CD14-positive monocyte (primary cell): ENCODE measurements at regions not wholly inside any gene's neighbourhood (a gene's known extent, or its start where the extent isn't known, plus 50 kb on each side); places are given as distances from the start of the nearest gene placed in this dataset.

ENCODE experiments used
- DNase-seq, 3 donors: peaks; one replicate each; pipeline ENCODE4 v3.0.0-alpha.2; 2011 to 2022
- H2AFZ ChIP-seq: 2 replicates; pipeline ENCODE4 v1.6.0; 2012; ENCODE audit warnings: mild to moderate bottlenecking, low read depth, low read length, inconsistent platforms; ENCODE audit not compliant: insufficient read depth, poor library complexity, severe bottlenecking
- H3K27ac ChIP-seq, 2 donors: 1 replicate in 1 of 2; 2 replicates in 1 of 2; pipeline ENCODE4 v1.5.1; 2012 to 2013; ENCODE audit warnings: low read length in 2 of 2, control low read depth in 1 of 2, inconsistent platforms in 1 of 2, low read depth in 1 of 2, mild to moderate bottlenecking in 1 of 2
- H3K27me3 ChIP-seq, 2 donors: one replicate each; pipeline versions ENCODE4 v1.6.0 to v1.6.1; 2011 to 2013; ENCODE audit warnings: low read length in 2 of 2; ENCODE audit not compliant: control insufficient read depth in 2 of 2, insufficient read depth in 2 of 2
- H3K36me3 ChIP-seq, 2 donors: replicated peaks in 1 of 2; 1 replicate in 1 of 2; 2 replicates in 1 of 2; pipeline versions ENCODE4 v1.5.1 to v1.6.1; 2012 to 2013; ENCODE audit warnings: low read length in 2 of 2, control low read depth in 1 of 2, inconsistent platforms in 1 of 2, mild to moderate bottlenecking in 1 of 2; ENCODE audit not compliant: insufficient read depth in 2 of 2, control insufficient read depth in 1 of 2
- H3K4me1 ChIP-seq, 2 donors: 1 replicate in 1 of 2; 2 replicates in 1 of 2; pipeline versions ENCODE4 v1.5.1 to v1.6.1; 2012 to 2013; ENCODE audit warnings: low read length in 2 of 2, control low read depth in 1 of 2, inconsistent platforms in 1 of 2, mild to moderate bottlenecking in 1 of 2, moderate library complexity in 1 of 2; ENCODE audit not compliant: insufficient read depth in 2 of 2, control insufficient read depth in 1 of 2
- H3K4me2 ChIP-seq: replicated peaks from 2 replicates; pipeline ENCODE3; 2012; ENCODE audit warnings: low read length, moderate library complexity, mild to moderate bottlenecking; ENCODE audit not compliant: poor library complexity, severe bottlenecking; ENCODE audit errors: extremely low read depth
- H3K4me3 ChIP-seq, 3 experiments: fragments of 200-600 bp in 1 of 3; sonication (generic) in 1 of 3; replicated peaks in 1 of 3; 1 replicate in 2 of 3; 2 replicates in 1 of 3; pipeline ENCODE4 v1.5.1; 2011 to 2013; ENCODE audit warnings: low read length in 3 of 3, mild to moderate bottlenecking in 3 of 3, control low read depth in 2 of 3, low read depth in 2 of 3, inconsistent platforms in 1 of 3, moderate library complexity in 1 of 3
- H3K79me2 ChIP-seq: 2 replicates; pipeline ENCODE4 v1.6.0; 2012; ENCODE audit warnings: mild to moderate bottlenecking, control low read depth, inconsistent platforms, low read length, moderate library complexity; ENCODE audit not compliant: insufficient read depth
- H3K9ac ChIP-seq: 2 replicates; pipeline ENCODE4 v1.6.0; 2017; ENCODE audit warnings: low read length, mild to moderate bottlenecking; ENCODE audit not compliant: insufficient read depth, poor library complexity, severe bottlenecking
- H3K9me3 ChIP-seq, 2 donors: replicated peaks in 1 of 2; 1 replicate in 1 of 2; 2 replicates in 1 of 2; pipeline versions ENCODE4 v1.5.1 to v1.6.1; 2012 to 2013; ENCODE audit warnings: low read length in 2 of 2, control low read depth in 1 of 2; ENCODE audit not compliant: control insufficient read depth in 1 of 2, insufficient read depth in 1 of 2
- H4K20me1 ChIP-seq: 2 replicates; pipeline ENCODE4 v1.6.0; 2012; ENCODE audit warnings: mild to moderate bottlenecking, low read length, control low read depth, moderate library complexity; ENCODE audit not compliant: insufficient read depth
- H3K27ac Mint-ChIP-seq, 7 donors: one replicate each; pipeline ENCODE4 v1.8.0; 2020; ENCODE audit warnings: mild to moderate bottlenecking in 7 of 7, mixed read lengths in 7 of 7, moderate library complexity in 6 of 7, inconsistent platforms in 2 of 7
- H3K27me3 Mint-ChIP-seq, 3 donors: one replicate each; pipeline ENCODE4 v1.8.0; 2021 to 2022; ENCODE audit warnings: low read depth in 3 of 3, mild to moderate bottlenecking in 3 of 3, mixed read lengths in 3 of 3, moderate library complexity in 3 of 3, inconsistent platforms in 1 of 3
- H3K36me3 Mint-ChIP-seq, 2 donors: one replicate each; pipeline ENCODE4 v1.8.0; 2020; ENCODE audit warnings: mixed read lengths in 2 of 2, inconsistent platforms in 1 of 2, mild to moderate bottlenecking in 1 of 2
- H3K4me1 Mint-ChIP-seq: one replicate; pipeline ENCODE4 v1.8.0; 2020; ENCODE audit warnings: mild to moderate bottlenecking, mixed read lengths
- H3K4me3 Mint-ChIP-seq, 2 donors: one replicate each; pipeline ENCODE4 v1.8.0; 2020; ENCODE audit warnings: mild to moderate bottlenecking in 2 of 2, mixed read lengths in 2 of 2, moderate library complexity in 1 of 2
- H3K9me3 Mint-ChIP-seq, 7 donors: one replicate each; pipeline ENCODE4 v1.8.0; 2020 to 2022; ENCODE audit warnings: mixed read lengths in 7 of 7, mild to moderate bottlenecking in 6 of 7, moderate library complexity in 6 of 7, inconsistent platforms in 2 of 7
- CTCF ChIP-seq: fragments of 200-600 bp; IDR thresholded peaks from one replicate; pipeline ENCODE4 v1.8.0; 2022; ENCODE audit warnings: antibody characterized with exemption, mild to moderate bottlenecking
- WGBS: methylation state at CpG from one replicate; pipeline ENCODE4 v1.1.5; 2013; ENCODE audit warnings: missing lambda C conversion rate; ENCODE audit not compliant: insufficient coverage; 5-methylcytosine and 5-hydroxymethylcytosine counted together
- intact Hi-C, 2 donors: fragments of 100-400 bp; cut with micrococcal nuclease; formaldehyde crosslinking; loops; one replicate each; pipeline versions ENCODE4 v1.15.0 to v1.15.1; 2023

- TF ChIP-seq CTCF: no peak
- no CpG with 5 or more reads among the region's 3 CpGs for WGBS
- intact Hi-C loops: no loop called here
- Mint-ChIP-seq H3K9me3 (peaks cover 0 to 21% (median 6%) of the 10 kb centered on the region in 7 donors), H3K4me3 (no peak overlapping the region), H3K36me3 (no peaks in the 10 kb centered on the region), H3K4me1 (no peaks in the 10 kb centered on the region), H3K27ac (no peak overlapping the region), H3K27me3 (no peaks in the 10 kb centered on the region)
- H3K4me1 ChIP-seq: no peaks in the 10 kb centered on the region
- no peak overlapping the region for H3K9ac ChIP-seq
- peaks cover 0 to 3% of the 10 kb centered on the region in 2 donors for H3K9me3 ChIP-seq
- H3K4me2 ChIP-seq: no peak overlapping the region
- no peak overlapping the region for H2AFZ ChIP-seq
- DNase-seq: no peak
- no peaks in the 10 kb centered on the region for H4K20me1 ChIP-seq
- no peaks in the 10 kb centered on the region for H3K27me3 ChIP-seq
- no peak overlapping the region for H3K4me3 ChIP-seq
- no peak overlapping the region for H3K27ac ChIP-seq
- H3K36me3 ChIP-seq: no peaks in the 10 kb centered on the region
- no peaks in the 10 kb centered on the region for H3K79me2 ChIP-seq
These were observed 154.7 kb downstream of the RBM43 start for GRCh38 chr2:151106805-151107506.

GRCh38 chr2:151103551-151103950, 158.1 kb downstream of the RBM43 start:
- no peaks in the 10 kb centered on the region for H3K27me3 Mint-ChIP-seq
- H3K36me3 Mint-ChIP-seq: no peaks in the 10 kb centered on the region
- H3K4me3 Mint-ChIP-seq: no peak overlapping the region
- Histone ChIP-seq H3K4me2 (no peak overlapping the region), H3K79me2 (no peaks in the 10 kb centered on the region), H3K4me1 (no peaks in the 10 kb centered on the region), H2AFZ (no peak overlapping the region), H3K9me3 (peaks cover 0 to 3% of the 10 kb centered on the region in 2 donors), H4K20me1 (no peaks in the 10 kb centered on the region), H3K9ac (no peak overlapping the region), H3K27me3 (no peaks in the 10 kb centered on the region), H3K36me3 (no peaks in the 10 kb centered on the region), H3K27ac (no peak overlapping the region), H3K4me3 (no peak overlapping the region)
- WGBS: no CpG with 5 or more reads among the region's 4 CpGs
- no peak for TF ChIP-seq CTCF
- DNase-seq: no peak
- peaks cover 6% of the 10 kb centered on the region for H3K4me1 Mint-ChIP-seq
- no peak overlapping the region for H3K27ac Mint-ChIP-seq
- peaks cover 0 to 21% (median 6%) of the 10 kb centered on the region in 7 donors for H3K9me3 Mint-ChIP-seq
- intact Hi-C loops: no loop called here
